K562 (cell line): ENCODE measurements at regions not wholly inside any gene's neighbourhood (a gene's known extent, or its start where the extent isn't known, plus 50 kb on each side); places are given as distances from the start of the nearest gene placed in this dataset.

ENCODE experiments used
- ATAC-seq: fragments of 200-7000 bp; cut with Tn5 transposase; 3 replicates; pipeline ENCODE4 v1.9.1; 2020; ENCODE audit warnings: moderate library complexity
- BruUV-seq: library from RNA; stranded (reverse); fragments of 400-500 nt; replicated peaks from 2 replicates; lab custom pipeline; 2021; lab: Mats Ljungman, UMichigan
- CTCF ChIA-PET: fragments of 300-600 bp; formaldehyde crosslinking; extraction: SDS; loops from one replicate; lab custom pipeline; 2021; ENCODE audit warnings: low intra/inter-chr PET ratio; lab: Yijun Ruan, JAX
- POLR2A ChIA-PET: fragments of 300-600, 350-650 bp; sonication (Branson Sonifier 250); formaldehyde crosslinking; extraction: SDS; loops from one replicate; lab custom pipeline; 2021; ENCODE audit warnings: antibody characterized with exemption, inconsistent platforms; lab: Yijun Ruan, JAX
- DNase-seq, 4 experiments: peaks; one replicate each; pipeline versions ENCODE4 v3.0.0 to v3.0.0-alpha.2; 2011 to 2018; ENCODE audit warnings: low spot score in 3 of 4, mixed read lengths in 3 of 4; ENCODE audit errors: extremely low read depth in 1 of 4
- FAIRE-seq: peaks from 2 replicates; lab custom pipeline; 2011; peaks lifted over from hg19 to GRCh38; lab: Jason Lieb, UNC
- H2AFZ ChIP-seq: 2 replicates; pipeline ENCODE4 v1.6.0; 2011; ENCODE audit warnings: low read depth, low read length, control low read depth, inconsistent platforms
- H3K27ac ChIP-seq: fragments of 200-600 bp; 3 replicates; pipeline ENCODE4 v1.8.0; 2011; ENCODE audit warnings: low read depth, mild to moderate bottlenecking, control low read depth, inconsistent platforms, low read length, moderate library complexity, mixed read lengths; ENCODE audit errors: extremely low read depth
- H3K27me3 ChIP-seq, 2 experiments: fragments of 300-600 bp in 1 of 2; 2 replicates in 1 of 2; 3 replicates in 1 of 2; pipeline versions ENCODE4 v1.6.0 to v1.8.0; 2011; ENCODE audit warnings: inconsistent platforms in 2 of 2, low read length in 2 of 2, mild to moderate bottlenecking in 1 of 2, mixed read lengths in 1 of 2, moderate library complexity in 1 of 2; ENCODE audit not compliant: control insufficient read depth in 2 of 2, insufficient read depth in 2 of 2
- H3K36me3 ChIP-seq: fragments of 300-600 bp; 3 replicates; pipeline ENCODE4 v1.8.0; 2011; ENCODE audit warnings: mild to moderate bottlenecking, low read length, inconsistent platforms; ENCODE audit not compliant: control insufficient read depth, insufficient read depth
- H3K4me1 ChIP-seq, 2 experiments: fragments of 200-600 bp in 1 of 2; replicated peaks in 1 of 2; 2 replicates in 1 of 2; 3 replicates in 1 of 2; pipeline versions ENCODE4 v1.5.1 to v1.8.0; 2011; ENCODE audit warnings: inconsistent platforms in 2 of 2, low read length in 2 of 2, mild to moderate bottlenecking in 1 of 2, mixed read lengths in 1 of 2, moderate library complexity in 1 of 2; ENCODE audit not compliant: control insufficient read depth in 2 of 2, insufficient read depth in 2 of 2
- H3K4me2 ChIP-seq: 2 replicates; pipeline ENCODE4 v1.6.1; 2011; ENCODE audit warnings: low read length, control low read depth, inconsistent platforms, mixed read lengths; ENCODE audit not compliant: insufficient read depth
- H3K4me3 ChIP-seq: fragments of 200-600 bp; sonication (generic), shearing (Covaris generic); 2 replicates; pipeline ENCODE4 v1.5.1; 2016; ENCODE audit warnings: control low read depth, inconsistent platforms
- H3K79me2 ChIP-seq: fragments of 200-600 bp; 3 replicates; pipeline ENCODE4 v1.8.0; 2011; ENCODE audit warnings: low read length, inconsistent platforms; ENCODE audit not compliant: control insufficient read depth, insufficient read depth
- H3K9ac ChIP-seq, 2 experiments: 2 replicates each; pipeline versions ENCODE4 v1.6.0 to v1.6.1; 2011; ENCODE audit warnings: low read depth in 2 of 2, low read length in 2 of 2, control low read depth in 1 of 2, inconsistent platforms in 1 of 2, mild to moderate bottlenecking in 1 of 2, mixed read lengths in 1 of 2; ENCODE audit not compliant: insufficient read depth in 1 of 2
- H3K9me1 ChIP-seq: one replicate; pipeline ENCODE4 v1.6.0; 2011; ENCODE audit warnings: inconsistent platforms, mild to moderate bottlenecking, low read length, moderate library complexity; ENCODE audit not compliant: control insufficient read depth, insufficient read depth
- H3K9me3 ChIP-seq: replicated peaks from 2 replicates; pipeline ENCODE4 v1.5.1; 2011; ENCODE audit warnings: low read depth, low read length, inconsistent platforms; ENCODE audit not compliant: control insufficient read depth, insufficient read depth
- H4K20me1 ChIP-seq: replicated peaks from 2 replicates; pipeline ENCODE4 v1.6.1; 2011; ENCODE audit warnings: low read length, inconsistent platforms, mixed read lengths; ENCODE audit not compliant: control insufficient read depth, insufficient read depth
- CBX2 ChIP-seq: fragments of 200-600 bp; sonication (generic); IDR thresholded peaks from one replicate; pipeline ENCODE4 v1.6.1; 2012; ENCODE audit warnings: mild to moderate bottlenecking, low read length, inconsistent platforms; ENCODE audit not compliant: insufficient read depth, poor library complexity, severe bottlenecking
- PKNOX1 ChIP-seq: fragments of 450-650 bp; IDR thresholded peaks from 2 replicates; pipeline ENCODE4 v1.6.1; 2016
- POLR2G ChIP-seq: fragments of 200-400 bp; formaldehyde crosslinking; IDR thresholded peaks from 2 replicates; pipeline ENCODE4 v1.6.1; 2017; ENCODE audit warnings: low read depth, mild to moderate bottlenecking, antibody characterized with exemption, low read length, moderate library complexity
- SMARCA4 ChIP-seq: fragments of 450-650 bp; IDR thresholded peaks from 2 replicates; pipeline ENCODE4 v1.6.1; 2016
- SRF ChIP-seq, 2 experiments: fragments of 250-450, 450-650 bp in 1 of 2; sonication (Bioruptor Pico) in 1 of 2; sonication (generic) in 1 of 2; formaldehyde crosslinking; IDR thresholded peaks; 2 replicates each; pipeline versions ENCODE4 v1.5.0 to v1.5.1; 2020 to 2022; ENCODE audit warnings: mild to moderate bottlenecking in 1 of 2, missing genetic modification reagents in 1 of 2
- SRSF9 ChIP-seq: fragments of 200-400 bp; formaldehyde crosslinking; IDR thresholded peaks from 2 replicates; pipeline ENCODE4 v1.6.1; 2017; ENCODE audit warnings: low read depth, low read length, borderline replicate concordance
- ZBTB34 ChIP-seq: fragments of 250-450 bp; sonication (Bioruptor Pico); IDR thresholded peaks from 2 replicates; pipeline ENCODE4 v1.8.0; 2021; ENCODE audit warnings: mild to moderate bottlenecking, moderate library complexity
- ZNF143 ChIP-seq: sonication (generic); formaldehyde crosslinking; IDR thresholded peaks from 2 replicates; pipeline ENCODE4 v1.9.0; 2022; ENCODE audit warnings: mild to moderate bottlenecking, missing genetic modification reagents
- WGBS: fragments of 100-300 bp; shearing (Covaris generic); methylation state at CpG from one replicate; pipeline ENCODE4 v1.1.6; 2016; ENCODE audit warnings: low coverage, mixed read lengths; ENCODE audit not compliant: insufficient coverage; ENCODE audit errors: missing lambda C conversion rate; 5-methylcytosine and 5-hydroxymethylcytosine counted together
- in situ Hi-C: fragments of 300-500 bp; cut with MboI; formaldehyde crosslinking; loops from 4 replicates; pipeline ENCODE4 v1.15.0; 2018; ENCODE audit warnings: inconsistent platforms, mixed read lengths
- intact Hi-C: fragments of 100-400 bp; cut with micrococcal nuclease; formaldehyde crosslinking; loops from 2 replicates; pipeline ENCODE4 v1.14.2; 2022

- H3K4me1 ChIP-seq, result peaks cover 0 to 3% of the 10 kb centered on the region in 2 experiments; a peak in 2 of 5 replicates
- H3K9me1 ChIP-seq, result no peaks in the 10 kb centered on the region
- H3K36me3 ChIP-seq, result no peaks in the 10 kb centered on the region
- in situ Hi-C loops, result no loop called here
- H3K27me3 ChIP-seq, result no peaks in the 10 kb centered on the region
- H2AFZ ChIP-seq, result no peak overlapping the region
- BruUV-seq, result no TSS peak
- ChIA-PET POLR2A (no interaction called here), CTCF (no interaction called here)
- H3K79me2 ChIP-seq, result no peaks in the 10 kb centered on the region
- no peak for DNase-seq
- 0% methylated on average over 1 of the region's 1 CpG for WGBS
- H3K27ac ChIP-seq, result no peak overlapping the region
- no peak overlapping the region for H3K4me2 ChIP-seq
- ATAC-seq, result no peak
- intact Hi-C loops, result no loop called here
- no peak overlapping the region for H3K4me3 ChIP-seq
- H4K20me1 ChIP-seq, result no peaks in the 10 kb centered on the region
- TF ChIP-seq SRSF9 (no peak), ZBTB34 (no peak), SMARCA4 (no peak), CBX2 (no peak), PKNOX1 (no peak), ZNF143 (no peak), POLR2G (no peak), SRF (CRISPR knock-in tag; IDR thresholded peaks at IDR 0.05) (no peak)
- H3K9ac ChIP-seq, result no peak overlapping the region
- no peaks in the 10 kb centered on the region for H3K9me3 ChIP-seq
- no peak for FAIRE-seq
Measured at GRCh38 chr16:65675161-65675560, 553.3 kb upstream of the CDH11 start.
